ENCODE measurements at regions not wholly inside any gene's neighbourhood (a gene's known extent, or its start where the extent isn't known, plus 50 kb on each side); places are given as distances from the start of the nearest gene placed in this dataset.

- no peak for DNase-seq
Observed at GRCh38 chr11:82365351-82365750, 368.3 kb downstream of the FAM181B start.

- DNase-seq = no peak
Observed at GRCh38 chr11:82356316-82356715, 377.3 kb downstream of the FAM181B start.

- no peak for DNase-seq
Observed at GRCh38 chr11:82355313-82355823, 378.3 kb downstream of the FAM181B start.

GRCh38 chr11:82326853-82327252 lies 406.8 kb downstream of the FAM181B start:
- no peak for DNase-seq

- no peak for DNase-seq
Observed at GRCh38 chr11:82321206-82321605, 412.5 kb downstream of the FAM181B start.

GRCh38 chr11:82315093-82315492 lies 418.6 kb downstream of the FAM181B start:
- DNase-seq = no peak

GRCh38 chr11:82308979-82309378 lies 424.7 kb downstream of the FAM181B start:
- no peak for DNase-seq

- no peak for DNase-seq
Observed at GRCh38 chr11:82305123-82305522, 428.5 kb downstream of the FAM181B start.

- no peak for DNase-seq
Observed at GRCh38 chr11:82303671-82304070, 430.0 kb downstream of the FAM181B start.

- no peak for DNase-seq
Observed at GRCh38 chr11:82288471-82288870, 445.2 kb downstream of the FAM181B start.

- no peak for DNase-seq
Observed at GRCh38 chr11:82270870-82271269, 462.8 kb downstream of the FAM181B start.

GRCh38 chr11:82268627-82269026 lies 465.0 kb downstream of the FAM181B start:
- no peak for DNase-seq

- no peak for DNase-seq
Observed at GRCh38 chr11:82267186-82267585, 466.5 kb downstream of the FAM181B start.

GRCh38 chr11:82261367-82261766 lies 472.3 kb downstream of the FAM181B start:
- DNase-seq = no peak

GRCh38 chr11:82250047-82250446 lies 483.6 kb downstream of the FAM181B start:
- no peak for DNase-seq

- no peak for DNase-seq
Observed at GRCh38 chr11:82246926-82247325, 486.7 kb downstream of the FAM181B start.

- no peak for DNase-seq
Observed at GRCh38 chr11:82239498-82239897, 494.2 kb downstream of the FAM181B start.

GRCh38 chr11:82234256-82234655 lies 499.4 kb downstream of the FAM181B start:
- DNase-seq = no peak

- no peak for DNase-seq
Observed at GRCh38 chr11:82233201-82233600, 500.5 kb downstream of the FAM181B start.

- peak; percentile 9 for DNase-seq
Observed at GRCh38 chr11:82229341-82229740, 504.3 kb downstream of the FAM181B start.

GRCh38 chr11:82225930-82226329 lies 507.7 kb downstream of the FAM181B start:
- DNase-seq = no peak

GRCh38 chr11:82225502-82225901 lies 508.2 kb downstream of the FAM181B start:
- DNase-seq = no peak

GRCh38 chr11:82216927-82217570 lies 516.6 kb downstream of the FAM181B start:
- no peak for DNase-seq

GRCh38 chr11:82210011-82210410 lies 523.7 kb downstream of the FAM181B start:
- no peak for DNase-seq

- no peak for DNase-seq
Observed at GRCh38 chr11:82195283-82195682, 538.4 kb downstream of the FAM181B start.

All from NCI-H2171 treated with DMSO at 0.1 percent for 48 hours (cell line).